ENCODE measurements at regions not wholly inside any gene's neighbourhood (a gene's known extent, or its start where the extent isn't known, plus 50 kb on each side); places are given as distances from the start of the nearest gene placed in this dataset.
"Not testable (repeated sequence)": the region's sequence is repeated elsewhere in the genome, so short reads cannot be mapped to it uniquely, and the experiment has no call there.

- H3K4me1 Mint-ChIP-seq (ENCODE audit: low read depth): no peaks in the 10 kb centered on the region
- H3K4me3 Mint-ChIP-seq (ENCODE audit: unreplicated experiment): no peak overlapping the region
- peaks cover 6% of the 10 kb centered on the region for H3K27me3 Mint-ChIP-seq (ENCODE audit: low read depth)
- DNase-seq (ENCODE audit: low spot score): no peak
- no peak for TF ChIP-seq CTCF (IDR thresholded peaks at IDR 0.05)
- peaks cover 4% of the 10 kb centered on the region for H3K9me3 Mint-ChIP-seq (ENCODE audit: low read depth)
- H3K27ac Mint-ChIP-seq (ENCODE audit: unreplicated experiment): no peak overlapping the region
- H3K36me3 Mint-ChIP-seq (ENCODE audit: low read depth): no peaks in the 10 kb centered on the region
Observed at GRCh38 chr5:175340180-175340579, 103.8 kb downstream of the DRD1 start.

DNA sequence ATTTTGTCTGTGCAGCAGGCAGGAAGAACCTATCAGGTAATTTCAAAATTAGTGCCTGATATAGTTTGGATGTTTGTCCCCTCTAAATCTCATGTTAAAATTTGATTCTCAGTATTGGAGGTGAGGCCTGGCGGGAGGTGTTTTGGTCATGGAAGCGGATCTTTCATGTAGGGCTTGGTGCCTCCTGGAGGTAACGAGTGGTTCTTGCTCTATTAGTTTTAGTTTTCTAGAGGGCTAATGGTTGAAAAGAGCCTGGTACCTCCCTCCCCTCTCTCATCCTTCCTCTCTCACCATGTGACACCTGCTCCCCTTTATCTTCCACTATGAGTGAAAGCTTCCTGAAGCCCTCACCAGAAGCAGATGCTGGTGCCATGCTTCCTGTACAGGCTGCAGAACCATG lies 106.3 kb downstream of the DRD1 start:
- Mint-ChIP-seq H3K9me3 (ENCODE audit: low read depth) (peaks cover 4% of the 10 kb centered on the region), H3K27me3 (ENCODE audit: low read depth) (peaks cover 6% of the 10 kb centered on the region), H3K27ac (ENCODE audit: unreplicated experiment) (no peak overlapping the region), H3K4me1 (ENCODE audit: low read depth) (no peaks in the 10 kb centered on the region), H3K36me3 (ENCODE audit: low read depth) (no peaks in the 10 kb centered on the region), H3K4me3 (ENCODE audit: unreplicated experiment) (no peak overlapping the region)
- DNase-seq (ENCODE audit: low spot score): no peak
- TF ChIP-seq CTCF (IDR thresholded peaks at IDR 0.05): no peak

- no peak for TF ChIP-seq CTCF (IDR thresholded peaks at IDR 0.05)
- Mint-ChIP-seq H3K36me3 (ENCODE audit: low read depth) (no peaks in the 10 kb centered on the region), H3K27me3 (ENCODE audit: low read depth) (peaks cover 6% of the 10 kb centered on the region), H3K27ac (ENCODE audit: unreplicated experiment) (no peak overlapping the region), H3K4me1 (ENCODE audit: low read depth) (no peaks in the 10 kb centered on the region), H3K4me3 (ENCODE audit: unreplicated experiment) (no peak overlapping the region), H3K9me3 (ENCODE audit: low read depth) (peaks cover 4% of the 10 kb centered on the region)
- DNase-seq (ENCODE audit: low spot score): no peak
Observed at GRCh38 chr5:175336781-175337180, 107.2 kb downstream of the DRD1 start.

GRCh38 chr5:175335691-175336090 lies 108.3 kb downstream of the DRD1 start:
- H3K4me1 Mint-ChIP-seq (ENCODE audit: low read depth): no peaks in the 10 kb centered on the region
- H3K27me3 Mint-ChIP-seq (ENCODE audit: low read depth): peaks cover 6% of the 10 kb centered on the region
- H3K36me3 Mint-ChIP-seq (ENCODE audit: low read depth): no peaks in the 10 kb centered on the region
- DNase-seq (ENCODE audit: low spot score): no peak
- no peak overlapping the region for H3K4me3 Mint-ChIP-seq (ENCODE audit: unreplicated experiment)
- no peak overlapping the region for H3K27ac Mint-ChIP-seq (ENCODE audit: unreplicated experiment)
- H3K9me3 Mint-ChIP-seq (ENCODE audit: low read depth): peaks cover 4% of the 10 kb centered on the region
- no peak for TF ChIP-seq CTCF (IDR thresholded peaks at IDR 0.05)

- H3K4me1 Mint-ChIP-seq (ENCODE audit: low read depth); H3K27me3 Mint-ChIP-seq (ENCODE audit: low read depth); H3K4me3 Mint-ChIP-seq (ENCODE audit: unreplicated experiment): not testable (repeated sequence)
Observed at GRCh38 chr5:175331173-175332036, 112.6 kb downstream of the DRD1 start.

DNA sequence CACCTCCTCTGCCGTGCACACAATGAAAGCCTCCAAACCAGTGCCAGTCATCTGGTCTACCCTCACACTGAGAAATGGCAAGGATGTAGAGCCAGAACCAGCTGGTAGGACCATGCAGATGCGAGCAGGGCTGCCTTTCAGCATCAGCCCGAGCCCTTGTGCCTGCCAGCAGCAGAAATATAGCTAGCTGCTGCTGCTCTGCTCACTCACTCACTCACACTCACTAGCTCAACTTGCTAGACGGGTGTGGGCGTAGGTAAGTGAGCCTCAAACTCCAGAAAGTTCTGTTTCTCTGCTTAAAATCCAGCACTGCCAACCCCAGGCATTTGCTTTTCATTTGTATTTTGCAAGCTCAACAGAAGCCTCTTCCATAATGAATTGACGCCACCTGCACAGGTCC lies 114.0 kb downstream of the DRD1 start:
- Mint-ChIP-seq H3K9me3 (ENCODE audit: low read depth) (peaks cover 2% of the 10 kb centered on the region), H3K36me3 (ENCODE audit: low read depth) (no peaks in the 10 kb centered on the region), H3K27me3 (ENCODE audit: low read depth) (no peaks in the 10 kb centered on the region), H3K4me1 (ENCODE audit: low read depth) (no peaks in the 10 kb centered on the region), H3K27ac (ENCODE audit: unreplicated experiment) (no peak overlapping the region), H3K4me3 (ENCODE audit: unreplicated experiment) (no peak overlapping the region)
- no peak for TF ChIP-seq CTCF (IDR thresholded peaks at IDR 0.05)
- DNase-seq (ENCODE audit: low spot score): no peak

More at GRCh38 chr5:175331173-175332036, 112.6 kb downstream of the DRD1 start:
- not testable (repeated sequence) for DNase-seq (ENCODE audit: low spot score); H3K27ac Mint-ChIP-seq (ENCODE audit: unreplicated experiment); H3K36me3 Mint-ChIP-seq (ENCODE audit: low read depth); H3K9me3 Mint-ChIP-seq (ENCODE audit: low read depth)
